Sigmoid colon (tissue), 6 donors: ENCODE measurements at regions not wholly inside any gene's neighbourhood (a gene's known extent, or its start where the extent isn't known, plus 50 kb on each side); places are given as distances from the start of the nearest gene placed in this dataset.
A peak's percentile ranks its signal among the peaks of the same experiment; 100 is the strongest.

ENCODE experiments used
- DNase-seq: peaks from one replicate; pipeline ENCODE4 v3.0.0-alpha.2; 2019
- H3K27ac ChIP-seq, 4 donors: fragments of 200-600 bp; sonication (generic); one replicate each; pipeline ENCODE4 v1.5.1; 2016 to 2019; ENCODE audit warnings: mild to moderate bottlenecking in 1 of 4
- H3K27me3 ChIP-seq, 3 donors: fragments of 200-600 bp; sonication (generic); one replicate each; pipeline ENCODE4 v1.5.1; 2019; ENCODE audit warnings: mild to moderate bottlenecking in 1 of 3
- H3K36me3 ChIP-seq, 4 donors: fragments of 200-600 bp; sonication (generic); one replicate each; pipeline ENCODE4 v1.5.1; 2016 to 2019
- H3K4me1 ChIP-seq, 4 donors: fragments of 200-600 bp; sonication (generic); one replicate each; pipeline ENCODE4 v1.5.1; 2017 to 2019
- H3K4me3 ChIP-seq, 4 donors: fragments of 200-600 bp; sonication (generic); one replicate each; pipeline ENCODE4 v1.5.1; 2017 to 2019; ENCODE audit warnings: mild to moderate bottlenecking in 2 of 4, moderate library complexity in 1 of 4
- H3K9me3 ChIP-seq, 4 donors: fragments of 200-600 bp in 3 of 4; sonication (generic) in 3 of 4; one replicate each; pipeline versions ENCODE4 v1.5.1 to v1.6.1; 2013 to 2019
- EP300 ChIP-seq, 4 donors: sonication (generic); formaldehyde crosslinking; IDR thresholded peaks; one replicate each; pipeline ENCODE4 v1.6.1; 2017; ENCODE audit warnings: antibody characterized with exemption in 4 of 4
- POLR2A ChIP-seq, 2 donors: fragments of 450-650 bp; IDR thresholded peaks; one replicate each; pipeline ENCODE4 v1.6.1; 2016; ENCODE audit warnings: antibody characterized with exemption in 2 of 2, mild to moderate bottlenecking in 2 of 2, moderate library complexity in 2 of 2
- POLR2AphosphoS5 ChIP-seq, 4 donors: sonication (generic); formaldehyde crosslinking; IDR thresholded peaks; one replicate each; pipeline ENCODE4 v1.6.1; 2017; ENCODE audit warnings: antibody characterized with exemption in 4 of 4
- WGBS, 2 donors: extraction: QIAGEN DNeasy Blood & Tissue Kit; methylation state at CpG; one replicate each; pipeline ENCODE4 v1.1.7; 2013; 5-methylcytosine and 5-hydroxymethylcytosine counted together
- intact Hi-C: fragments of 100-400 bp; cut with DNase I; formaldehyde crosslinking; loops from one replicate; pipeline ENCODE4 v1.15.1; 2023
- TF ChIP-seq, protein P1 (sequence below), 4 experiments: fragments of 450-650 bp in 3 of 4; fragments of 200-600 bp in 1 of 4; IDR thresholded peaks; one replicate each; pipeline ENCODE4 v1.5.1; 2016 to 2019; ENCODE audit warnings: antibody characterized with exemption in 4 of 4, mild to moderate bottlenecking in 3 of 4, moderate library complexity in 2 of 4
- donor health status: healthy with polysubstance abuse.
- donor health status: healthy.

DNA sequence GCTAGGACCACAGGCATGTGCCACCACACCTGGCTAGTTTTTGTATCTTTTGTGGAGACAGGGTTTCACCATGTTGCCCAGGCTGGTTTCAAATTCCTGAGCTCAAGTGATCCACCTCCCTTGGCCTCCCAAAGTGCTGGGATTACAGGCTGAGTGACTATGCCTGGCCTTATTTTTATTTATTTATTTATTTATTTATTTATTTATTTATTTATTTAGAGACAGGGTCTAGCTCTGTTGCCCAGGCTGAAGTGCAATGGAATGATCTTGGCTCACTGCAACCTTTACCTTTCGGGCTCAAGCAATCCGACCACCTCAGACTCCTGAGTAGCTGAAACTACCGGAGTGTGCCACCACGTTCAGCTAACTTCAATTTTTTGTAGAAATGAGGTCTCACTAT, 117.0 kb upstream of the MAX start:
- 95 to 97% methylated on average over 4 of the region's 4 CpGs for WGBS, 2 donors
- TF ChIP-seq POLR2AphosphoS5 (IDR thresholded peaks at IDR 0.05) (no peak), POLR2A (IDR thresholded peaks at IDR 0.05) (no peak), EP300 (IDR thresholded peaks at IDR 0.05) (no peak)
- TF ChIP-seq, protein P1, sequence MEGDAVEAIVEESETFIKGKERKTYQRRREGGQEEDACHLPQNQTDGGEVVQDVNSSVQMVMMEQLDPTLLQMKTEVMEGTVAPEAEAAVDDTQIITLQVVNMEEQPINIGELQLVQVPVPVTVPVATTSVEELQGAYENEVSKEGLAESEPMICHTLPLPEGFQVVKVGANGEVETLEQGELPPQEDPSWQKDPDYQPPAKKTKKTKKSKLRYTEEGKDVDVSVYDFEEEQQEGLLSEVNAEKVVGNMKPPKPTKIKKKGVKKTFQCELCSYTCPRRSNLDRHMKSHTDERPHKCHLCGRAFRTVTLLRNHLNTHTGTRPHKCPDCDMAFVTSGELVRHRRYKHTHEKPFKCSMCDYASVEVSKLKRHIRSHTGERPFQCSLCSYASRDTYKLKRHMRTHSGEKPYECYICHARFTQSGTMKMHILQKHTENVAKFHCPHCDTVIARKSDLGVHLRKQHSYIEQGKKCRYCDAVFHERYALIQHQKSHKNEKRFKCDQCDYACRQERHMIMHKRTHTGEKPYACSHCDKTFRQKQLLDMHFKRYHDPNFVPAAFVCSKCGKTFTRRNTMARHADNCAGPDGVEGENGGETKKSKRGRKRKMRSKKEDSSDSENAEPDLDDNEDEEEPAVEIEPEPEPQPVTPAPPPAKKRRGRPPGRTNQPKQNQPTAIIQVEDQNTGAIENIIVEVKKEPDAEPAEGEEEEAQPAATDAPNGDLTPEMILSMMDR (IDR thresholded peaks at IDR 0.05), result no peak
- Histone ChIP-seq H3K27ac (no peak overlapping the region), H3K4me1 (peaks cover 0 to 9% (median 3%) of the 10 kb centered on the region in 4 donors), H3K27me3 (no peaks in the 10 kb centered on the region), H3K9me3 (no peaks in the 10 kb centered on the region), H3K4me3 (no peak overlapping the region), H3K36me3 (no peaks in the 10 kb centered on the region)
- intact Hi-C loops, result no loop called here
- no peak for DNase-seq

DNA sequence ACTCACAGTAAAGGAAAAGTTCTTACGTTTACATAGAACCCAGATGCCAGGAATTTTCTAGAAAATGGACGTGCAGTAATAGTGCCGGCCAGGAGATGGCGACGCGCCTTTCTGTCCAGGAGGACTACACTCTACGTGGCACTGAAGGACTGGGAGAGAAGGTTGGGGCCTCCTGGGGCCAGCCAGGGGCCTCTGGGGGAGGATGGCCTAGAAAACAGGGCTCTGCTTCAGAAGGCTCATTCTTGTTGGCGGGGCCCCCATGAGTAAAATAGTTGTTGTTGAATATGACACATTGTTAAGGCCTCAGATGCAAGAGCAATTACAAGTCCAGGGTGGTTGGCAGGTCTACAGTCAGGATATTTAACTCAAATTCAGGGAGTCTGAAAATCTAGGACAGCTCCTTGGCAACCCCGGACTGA, 120.1 kb upstream of the MAX start:
- WGBS, 2 donors, result 24 to 37% methylated on average over 9 of the region's 9 CpGs
- no peaks in the 10 kb centered on the region for H3K27me3 ChIP-seq
- intact Hi-C loops, result loop anchor here (5.0 kb wide), 1 partner anchor 190 kb away; the partner anchor contains the start of gene FUT8
- no peak overlapping the region for H3K27ac ChIP-seq
- no peaks in the 10 kb centered on the region for H3K36me3 ChIP-seq
- H3K9me3 ChIP-seq, result no peaks in the 10 kb centered on the region
- H3K4me1 ChIP-seq, result no peaks in the 10 kb centered on the region
- no peak for DNase-seq
- H3K4me3 ChIP-seq, result no peak overlapping the region
- TF ChIP-seq EP300 (IDR thresholded peaks at IDR 0.05), result no peak
- TF ChIP-seq, protein P1 (IDR thresholded peaks at IDR 0.05), result peak in 3 of 4 experiments; percentile 52 to 62 (median 53)

DNA sequence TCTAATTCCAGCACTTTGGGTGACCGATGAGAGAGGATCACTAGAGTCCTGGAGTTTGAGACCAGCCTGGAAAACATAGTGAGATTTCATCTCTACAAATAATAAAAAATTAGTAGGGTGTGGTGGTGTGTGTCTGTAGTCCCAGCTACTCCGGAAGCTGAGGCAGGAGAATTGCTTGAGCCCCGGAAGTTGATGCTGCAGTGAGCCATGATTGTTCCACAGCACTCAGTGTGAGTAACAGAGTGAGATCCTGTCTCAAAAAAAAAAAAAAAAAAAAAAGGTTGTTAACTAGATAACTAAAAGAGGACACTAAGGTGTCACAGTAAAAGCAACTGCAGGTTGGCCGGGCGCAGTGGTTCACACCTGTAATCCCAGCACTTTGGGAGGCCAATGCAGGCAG, 121.3 kb upstream of the MAX start:
- Histone ChIP-seq H3K4me1 (no peaks in the 10 kb centered on the region), H3K9me3 (no peaks in the 10 kb centered on the region), H3K27ac (no peak overlapping the region), H3K36me3 (no peaks in the 10 kb centered on the region), H3K27me3 (no peaks in the 10 kb centered on the region), H3K4me3 (no peak overlapping the region)
- TF ChIP-seq POLR2AphosphoS5 (IDR thresholded peaks at IDR 0.05) (no peak), EP300 (IDR thresholded peaks at IDR 0.05) (no peak), POLR2A (IDR thresholded peaks at IDR 0.05) (no peak)
- TF ChIP-seq, protein P1 (IDR thresholded peaks at IDR 0.05), result no peak
- intact Hi-C loops, result loop anchor here (5.0 kb wide), 1 partner anchor 189 kb away; the partner anchor contains the start of gene FUT8
- 92 to 95% methylated on average over 5 of the region's 5 CpGs for WGBS, 2 donors
- no peak for DNase-seq

DNA sequence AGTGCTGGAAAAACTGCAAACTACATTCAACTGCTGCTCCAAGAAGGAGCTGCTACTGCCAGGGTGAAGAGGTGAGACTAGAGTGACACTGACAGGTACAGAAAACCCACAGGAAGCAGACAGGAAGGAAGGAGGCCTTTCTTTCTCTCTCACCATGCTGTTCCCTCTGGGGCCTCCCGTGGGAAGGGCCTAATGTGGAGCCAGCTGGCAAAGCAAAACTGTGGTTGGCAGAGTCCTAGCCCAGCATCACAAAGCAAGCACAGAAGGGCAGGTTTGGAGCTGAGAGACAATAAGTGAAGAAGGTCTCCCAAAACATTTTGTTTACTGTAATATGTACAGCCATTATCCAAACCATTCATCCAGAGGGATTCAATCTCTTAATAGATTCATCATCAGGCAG, 122.5 kb upstream of the MAX start:
- DNase-seq, result no peak
- intact Hi-C loops, result loop anchor here (5.0 kb wide), 1 partner anchor 188 kb away; the partner anchor contains the start of gene FUT8
- no peaks in the 10 kb centered on the region for H3K9me3 ChIP-seq
- no peaks in the 10 kb centered on the region for H3K27me3 ChIP-seq
- WGBS, 2 donors, result 21 to 24% methylated on average over 1 of the region's 1 CpG
- H3K27ac ChIP-seq, result no peak overlapping the region
- H3K36me3 ChIP-seq, result no peaks in the 10 kb centered on the region
- no peak overlapping the region for H3K4me3 ChIP-seq
- TF ChIP-seq, protein P1 (IDR thresholded peaks at IDR 0.05), result no peak
- TF ChIP-seq POLR2AphosphoS5 (IDR thresholded peaks at IDR 0.05) (no peak), EP300 (IDR thresholded peaks at IDR 0.05) (no peak), POLR2A (IDR thresholded peaks at IDR 0.05) (no peak)
- H3K4me1 ChIP-seq, result peaks cover 0 to 5% (median 2%) of the 10 kb centered on the region in 4 donors
